WI38 (cell line): ENCODE measurements at regions not wholly inside any gene's neighbourhood (a gene's known extent, or its start where the extent isn't known, plus 50 kb on each side); places are given as distances from the start of the nearest gene placed in this dataset.

Source experiments
- H3K4me3 ChIP-seq: 2 replicates; pipeline ENCODE4 v1.5.1; 2011; ENCODE audit warnings: low read depth, mild to moderate bottlenecking, control low read depth, low read length
- TF ChIP-seq, protein P1 (sequence below): IDR thresholded peaks from 2 replicates; pipeline ENCODE4 v1.5.1; 2012; ENCODE audit warnings: low read depth, mild to moderate bottlenecking, control low read depth, low read length

DNA sequence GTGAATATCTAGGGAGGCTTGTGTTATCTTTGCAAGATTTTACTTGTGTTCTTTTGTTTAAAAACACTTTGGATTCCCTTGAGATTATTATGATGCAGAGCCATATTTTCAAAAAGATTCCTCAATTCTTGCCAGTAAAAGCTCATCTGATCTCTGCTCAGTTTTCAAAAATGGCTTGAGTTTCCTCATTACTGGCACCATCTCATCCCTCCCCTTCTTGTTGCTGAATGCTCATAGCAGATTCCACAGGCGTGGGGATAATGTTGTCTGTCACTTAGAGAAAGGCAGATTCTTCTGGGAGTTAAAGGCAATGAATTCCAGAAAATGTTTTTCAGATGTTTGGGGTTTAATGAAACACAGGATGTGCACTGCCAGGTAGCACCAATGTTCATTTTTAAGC, 170.4 kb upstream of the TANK start:
- H3K4me3 ChIP-seq = no peak overlapping the region
- TF ChIP-seq, protein P1, sequence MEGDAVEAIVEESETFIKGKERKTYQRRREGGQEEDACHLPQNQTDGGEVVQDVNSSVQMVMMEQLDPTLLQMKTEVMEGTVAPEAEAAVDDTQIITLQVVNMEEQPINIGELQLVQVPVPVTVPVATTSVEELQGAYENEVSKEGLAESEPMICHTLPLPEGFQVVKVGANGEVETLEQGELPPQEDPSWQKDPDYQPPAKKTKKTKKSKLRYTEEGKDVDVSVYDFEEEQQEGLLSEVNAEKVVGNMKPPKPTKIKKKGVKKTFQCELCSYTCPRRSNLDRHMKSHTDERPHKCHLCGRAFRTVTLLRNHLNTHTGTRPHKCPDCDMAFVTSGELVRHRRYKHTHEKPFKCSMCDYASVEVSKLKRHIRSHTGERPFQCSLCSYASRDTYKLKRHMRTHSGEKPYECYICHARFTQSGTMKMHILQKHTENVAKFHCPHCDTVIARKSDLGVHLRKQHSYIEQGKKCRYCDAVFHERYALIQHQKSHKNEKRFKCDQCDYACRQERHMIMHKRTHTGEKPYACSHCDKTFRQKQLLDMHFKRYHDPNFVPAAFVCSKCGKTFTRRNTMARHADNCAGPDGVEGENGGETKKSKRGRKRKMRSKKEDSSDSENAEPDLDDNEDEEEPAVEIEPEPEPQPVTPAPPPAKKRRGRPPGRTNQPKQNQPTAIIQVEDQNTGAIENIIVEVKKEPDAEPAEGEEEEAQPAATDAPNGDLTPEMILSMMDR = no peak

DNA sequence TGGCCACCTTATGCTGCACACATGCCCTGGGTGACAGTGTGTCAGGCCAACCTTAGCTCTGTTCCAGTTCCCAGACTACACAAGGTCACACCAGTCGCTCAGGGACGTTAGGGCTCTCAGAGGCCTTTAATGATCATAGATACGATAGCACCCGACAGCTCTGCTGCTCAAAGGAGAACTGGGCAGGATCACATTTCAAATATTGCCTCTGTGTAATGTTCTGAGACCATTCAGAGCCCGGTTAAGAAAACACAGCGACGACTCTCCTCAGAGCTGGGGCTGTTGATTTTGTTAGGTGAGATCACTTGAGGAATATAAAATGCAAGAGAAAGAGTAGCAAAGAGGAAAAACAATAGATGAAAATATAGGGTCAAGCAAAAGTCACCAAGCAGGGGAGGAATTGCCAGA, 166.6 kb upstream of the TANK start:
- no peak overlapping the region for H3K4me3 ChIP-seq
- TF ChIP-seq, protein P1 = no peak

DNA sequence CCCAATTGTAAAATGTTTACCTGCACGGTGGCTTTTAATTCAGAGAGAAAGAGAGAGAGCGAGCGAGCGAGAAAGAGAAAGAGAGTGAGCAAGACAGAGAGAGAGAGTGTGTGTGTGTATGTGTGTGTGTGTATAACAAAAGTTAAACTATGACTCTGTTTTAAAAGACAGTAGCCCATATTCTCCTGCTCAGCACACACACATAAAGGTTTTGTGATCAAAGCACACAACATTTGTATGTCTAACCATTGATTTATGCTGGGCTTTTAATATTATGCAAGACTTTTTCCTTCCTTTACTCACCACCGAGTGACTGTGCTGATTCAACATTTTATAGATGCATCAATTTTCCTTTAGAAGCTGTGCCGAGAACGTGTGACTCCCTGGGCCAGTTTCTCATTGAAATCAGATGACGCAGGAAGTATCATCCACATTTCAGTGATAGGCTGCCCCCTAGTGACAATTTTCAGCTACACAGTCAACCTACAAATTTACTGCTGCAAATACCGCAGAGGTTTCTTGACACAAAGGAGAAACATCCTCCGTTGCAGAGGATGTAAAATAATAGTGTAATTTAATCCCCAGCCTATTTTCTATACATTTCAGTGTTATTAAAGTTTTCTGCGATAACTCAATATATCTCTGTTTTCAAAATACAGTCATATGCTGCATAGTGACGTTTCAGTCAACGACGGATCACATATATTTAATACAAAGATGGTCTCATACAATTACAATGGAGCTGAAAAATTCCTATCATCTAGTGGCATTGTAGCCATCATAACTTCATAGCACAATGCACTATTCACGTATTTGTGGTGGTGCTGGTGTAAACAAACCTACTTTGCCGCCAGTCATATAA, 165.9 kb upstream of the TANK start:
- TF ChIP-seq, protein P1 = peak; percentile 56
- H3K4me3 ChIP-seq = no peak overlapping the region

- no peak overlapping the region for H3K4me3 ChIP-seq
- TF ChIP-seq, protein P1 = no peak
Measured at GRCh38 chr2:160996584-160996983, 163.6 kb upstream of the TANK start.

DNA sequence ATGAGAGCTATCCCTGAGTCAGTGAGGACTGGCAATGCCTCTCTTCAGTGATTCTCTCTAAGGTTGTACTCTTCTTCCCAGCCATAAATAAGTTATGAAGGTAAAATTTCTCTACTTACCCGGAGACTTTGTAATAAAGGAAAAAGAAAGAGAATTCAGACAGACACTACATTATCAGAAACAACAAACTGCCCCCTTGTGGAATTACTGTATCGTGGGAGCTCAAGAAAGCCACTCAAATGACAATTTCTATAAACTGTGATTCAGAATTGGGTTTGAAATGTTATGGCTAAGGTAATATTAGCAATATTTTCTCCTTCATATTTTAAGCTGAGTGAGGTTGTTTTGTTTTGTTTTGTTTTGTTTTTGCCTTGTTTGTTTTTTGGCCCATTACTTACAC, 155.8 kb upstream of the TANK start:
- TF ChIP-seq, protein P1 = peak; percentile 32; the same call in 1 of the 2 replicates
- H3K4me3 ChIP-seq = no peak overlapping the region

GRCh38 chr2:161005170-161005569, 155.1 kb upstream of the TANK start:
- no peak overlapping the region for H3K4me3 ChIP-seq
- TF ChIP-seq, protein P1 = no peak

DNA sequence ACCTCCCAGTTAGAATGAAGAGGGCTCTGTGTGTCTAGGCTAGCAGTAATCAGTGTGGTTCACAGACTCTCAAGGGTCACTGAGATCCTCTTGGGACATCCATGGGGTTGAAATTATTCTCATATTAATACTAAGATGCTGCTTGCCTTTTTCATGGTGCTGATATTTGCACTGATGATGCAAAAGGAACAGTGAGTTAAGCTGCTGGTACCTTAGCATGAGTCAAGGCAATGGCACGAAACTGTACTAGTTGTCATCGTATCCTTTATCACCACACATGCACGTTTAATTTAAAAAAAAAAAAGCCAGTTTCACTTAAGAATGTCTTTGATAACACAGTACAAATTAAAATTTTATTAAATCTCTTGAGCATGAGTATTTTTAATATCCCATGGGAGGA, 151.9 kb upstream of the TANK start:
- H3K4me3 ChIP-seq = no peak overlapping the region
- TF ChIP-seq, protein P1 = no peak
